HCT116 (cell line): ENCODE measurements at regions not wholly inside any gene's neighbourhood (a gene's known extent, or its start where the extent isn't known, plus 50 kb on each side); places are given as distances from the start of the nearest gene placed in this dataset.

Experiments
- CBX3 ChIP-seq: IDR thresholded peaks from 2 replicates; pipeline ENCODE4 v1.6.1; 2012; ENCODE audit warnings: low read depth
- JUND ChIP-seq: IDR thresholded peaks from 2 replicates; pipeline ENCODE4 v1.6.1; 2012
- POLR2A ChIP-seq: IDR thresholded peaks from 2 replicates; pipeline ENCODE4 v1.7.0; 2011; ENCODE audit warnings: borderline replicate concordance; ENCODE audit not compliant: insufficient read depth, insufficient read length; ENCODE audit errors: extremely low read depth
- SP1 ChIP-seq: IDR thresholded peaks from 2 replicates; pipeline ENCODE4 v1.6.1; 2012; ENCODE audit warnings: low read depth
- YY1 ChIP-seq: IDR thresholded peaks from 2 replicates; pipeline ENCODE4 v1.6.1; 2011; ENCODE audit warnings: low read length, low read depth, moderate library complexity, mild to moderate bottlenecking; ENCODE audit not compliant: insufficient replicate concordance; ENCODE audit errors: extremely low read depth
- ZFX ChIP-seq: fragments of 450-650 bp; IDR thresholded peaks from 2 replicates; pipeline ENCODE4 v1.6.1; 2017
- ZNF274 ChIP-seq: fragments of 200-500 bp; sonication (Bioruptor generic); IDR thresholded peaks from 2 replicates; pipeline ENCODE4 v1.6.1; 2014; ENCODE audit warnings: mild to moderate bottlenecking, low read depth, low read length, inconsistent platforms
- TF ChIP-seq, protein P1 (sequence below), 3 experiments: fragments of 200-600 bp in 1 of 3; sonication (generic) in 1 of 3; IDR thresholded peaks in 2 of 3; conservative IDR thresholded peaks in 1 of 3; 2 replicates each; pipeline ENCODE4 v1.5.1; 2012 to 2017; ENCODE audit warnings: low read depth in 2 of 3, low read length in 2 of 3, antibody characterized with exemption in 1 of 3, borderline replicate concordance in 1 of 3, control low read depth in 1 of 3, mild to moderate bottlenecking in 1 of 3, mixed read lengths in 1 of 3, mixed run types in 1 of 3, moderate library complexity in 1 of 3; ENCODE audit not compliant: insufficient read depth in 1 of 3
- TF ChIP-seq, protein P2 (sequence below): IDR thresholded peaks from 2 replicates; pipeline ENCODE4 v1.6.1; 2011; ENCODE audit warnings: mild to moderate bottlenecking, low read length, moderate library complexity; ENCODE audit not compliant: insufficient replicate concordance; ENCODE audit errors: extremely low read depth

DNA sequence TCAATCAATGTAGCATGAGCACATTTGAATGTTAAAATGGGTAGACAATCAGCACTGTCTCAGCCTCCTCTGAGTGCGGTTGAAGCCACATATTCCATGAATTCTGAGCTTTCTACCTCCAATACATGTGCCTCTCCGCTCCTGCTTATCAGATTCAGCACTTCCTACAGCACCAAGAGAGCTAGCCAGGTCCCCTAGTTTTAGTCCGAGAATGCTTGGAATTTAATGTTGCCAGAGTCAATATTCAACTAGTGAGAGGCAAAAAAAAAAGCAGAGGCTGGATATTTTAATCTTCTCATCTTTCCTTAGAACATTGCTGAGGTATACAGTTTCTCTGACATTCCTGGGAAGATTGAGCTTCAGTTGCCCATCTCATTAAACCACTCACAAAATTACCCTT is 1979.1 kb upstream of the CDH9 start:
- TF ChIP-seq, protein P1, sequence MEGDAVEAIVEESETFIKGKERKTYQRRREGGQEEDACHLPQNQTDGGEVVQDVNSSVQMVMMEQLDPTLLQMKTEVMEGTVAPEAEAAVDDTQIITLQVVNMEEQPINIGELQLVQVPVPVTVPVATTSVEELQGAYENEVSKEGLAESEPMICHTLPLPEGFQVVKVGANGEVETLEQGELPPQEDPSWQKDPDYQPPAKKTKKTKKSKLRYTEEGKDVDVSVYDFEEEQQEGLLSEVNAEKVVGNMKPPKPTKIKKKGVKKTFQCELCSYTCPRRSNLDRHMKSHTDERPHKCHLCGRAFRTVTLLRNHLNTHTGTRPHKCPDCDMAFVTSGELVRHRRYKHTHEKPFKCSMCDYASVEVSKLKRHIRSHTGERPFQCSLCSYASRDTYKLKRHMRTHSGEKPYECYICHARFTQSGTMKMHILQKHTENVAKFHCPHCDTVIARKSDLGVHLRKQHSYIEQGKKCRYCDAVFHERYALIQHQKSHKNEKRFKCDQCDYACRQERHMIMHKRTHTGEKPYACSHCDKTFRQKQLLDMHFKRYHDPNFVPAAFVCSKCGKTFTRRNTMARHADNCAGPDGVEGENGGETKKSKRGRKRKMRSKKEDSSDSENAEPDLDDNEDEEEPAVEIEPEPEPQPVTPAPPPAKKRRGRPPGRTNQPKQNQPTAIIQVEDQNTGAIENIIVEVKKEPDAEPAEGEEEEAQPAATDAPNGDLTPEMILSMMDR (IDR thresholded peaks at IDR 0.05 in 2 of 3, conservative IDR thresholded peaks at IDR 0.05 in 1 of 3; ENCODE audit: borderline replicate concordance in 1 of 3, insufficient read depth in 1 of 3, low read depth in 2 of 3, low read length in 2 of 3): no peak
- TF ChIP-seq JUND (no peak), SP1 (no peak), ZFX (no peak), YY1 (no peak), POLR2A (no peak), ZNF274 (no peak), CBX3 (no peak)
- TF ChIP-seq, protein P2, sequence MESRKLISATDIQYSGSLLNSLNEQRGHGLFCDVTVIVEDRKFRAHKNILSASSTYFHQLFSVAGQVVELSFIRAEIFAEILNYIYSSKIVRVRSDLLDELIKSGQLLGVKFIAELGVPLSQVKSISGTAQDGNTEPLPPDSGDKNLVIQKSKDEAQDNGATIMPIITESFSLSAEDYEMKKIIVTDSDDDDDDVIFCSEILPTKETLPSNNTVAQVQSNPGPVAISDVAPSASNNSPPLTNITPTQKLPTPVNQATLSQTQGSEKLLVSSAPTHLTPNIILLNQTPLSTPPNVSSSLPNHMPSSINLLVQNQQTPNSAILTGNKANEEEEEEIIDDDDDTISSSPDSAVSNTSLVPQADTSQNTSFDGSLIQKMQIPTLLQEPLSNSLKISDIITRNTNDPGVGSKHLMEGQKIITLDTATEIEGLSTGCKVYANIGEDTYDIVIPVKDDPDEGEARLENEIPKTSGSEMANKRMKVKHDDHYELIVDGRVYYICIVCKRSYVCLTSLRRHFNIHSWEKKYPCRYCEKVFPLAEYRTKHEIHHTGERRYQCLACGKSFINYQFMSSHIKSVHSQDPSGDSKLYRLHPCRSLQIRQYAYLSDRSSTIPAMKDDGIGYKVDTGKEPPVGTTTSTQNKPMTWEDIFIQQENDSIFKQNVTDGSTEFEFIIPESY: no peak
